GM04504 (cell line): ENCODE measurements at regions not wholly inside any gene's neighbourhood (a gene's known extent, or its start where the extent isn't known, plus 50 kb on each side); places are given as distances from the start of the nearest gene placed in this dataset.

ENCODE experiments used
- DNase-seq: peaks from one replicate; pipeline ENCODE4 v3.0.0-alpha.2; 2012; ENCODE audit warnings: low read depth

DNA sequence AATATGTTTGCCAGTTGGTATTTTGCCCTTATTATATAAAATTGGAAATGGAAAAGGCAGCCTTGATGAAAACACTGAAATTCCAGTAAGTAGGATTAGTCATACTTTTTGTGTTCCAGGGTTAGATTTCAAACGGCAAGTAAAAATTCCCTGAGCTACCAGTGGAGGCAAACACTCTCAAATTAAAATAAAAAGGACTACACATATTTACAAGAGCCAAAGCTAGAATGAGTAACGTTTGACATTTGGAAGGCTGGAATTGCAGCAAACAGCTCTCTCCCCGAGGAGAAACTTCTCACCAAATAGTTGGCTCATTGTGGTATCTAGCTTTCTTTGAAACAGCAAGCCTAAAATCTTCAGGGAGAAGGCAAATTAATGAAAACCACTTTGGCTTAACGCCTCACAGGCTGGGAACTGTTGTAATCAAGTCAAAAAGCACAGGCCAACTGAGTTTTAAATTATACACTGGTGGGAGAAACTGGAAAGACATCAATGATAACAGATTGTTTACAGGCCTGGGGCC lies 288.4 kb downstream of the SNX13 start:
- peak; percentile 86 for DNase-seq

DNA sequence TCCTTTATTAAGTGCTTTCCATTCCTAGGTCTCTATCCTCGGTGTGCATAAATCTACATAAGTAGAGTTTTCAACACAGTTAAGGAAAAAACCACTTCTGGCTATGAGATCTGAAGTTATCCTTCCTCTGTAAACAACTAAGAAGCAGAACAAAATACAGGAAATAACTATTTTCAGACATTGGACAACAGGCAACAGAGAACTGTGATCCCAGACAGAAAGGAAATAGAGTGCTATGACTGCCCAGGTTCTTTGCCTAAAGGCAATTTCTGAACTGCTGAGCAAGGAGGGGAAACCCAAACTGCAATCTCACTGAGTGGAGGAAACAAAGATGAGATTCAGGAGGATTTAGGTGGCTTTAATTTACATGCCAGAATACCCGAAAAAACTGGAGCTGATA lies 285.4 kb downstream of the SNX13 start:
- no peak for DNase-seq

DNA sequence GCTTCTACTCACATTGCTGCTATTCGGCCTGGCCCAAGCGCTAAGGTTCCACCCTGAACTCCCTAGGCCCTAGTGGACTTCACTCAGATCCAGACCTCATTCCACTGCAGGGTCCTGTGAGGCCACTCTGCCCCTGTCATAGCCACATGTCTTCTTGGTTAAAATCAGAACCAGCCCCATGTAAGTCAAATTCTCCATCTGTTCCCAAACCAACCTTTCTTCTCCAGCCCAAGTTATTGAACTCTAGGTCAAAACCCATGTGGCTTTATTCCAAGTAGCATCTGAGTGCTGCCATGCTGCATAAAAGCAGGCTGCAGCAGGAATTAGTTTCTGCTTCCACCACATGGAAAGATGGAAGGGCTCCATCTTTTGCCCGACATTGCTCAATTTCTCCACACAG lies 281.2 kb downstream of the SNX13 start:
- DNase-seq: no peak

DNA sequence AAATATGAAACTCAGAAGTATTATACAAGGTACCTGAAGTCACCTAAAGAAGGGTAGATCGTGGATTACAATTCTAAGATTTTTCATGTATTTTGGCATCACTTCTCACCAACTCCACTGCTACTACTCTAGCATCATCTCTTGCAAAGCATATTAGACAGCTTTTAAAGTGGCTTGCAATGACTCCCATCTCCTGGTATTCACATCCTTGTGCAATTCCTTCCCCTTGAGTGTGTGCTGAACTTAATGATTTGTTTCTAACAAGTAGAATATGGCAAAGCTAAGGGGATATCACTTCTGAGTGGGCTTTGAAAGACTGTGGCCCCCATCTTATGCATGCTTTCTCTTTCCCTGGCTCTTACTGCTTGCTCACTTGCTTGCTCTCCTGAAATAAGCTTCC lies 280.2 kb downstream of the SNX13 start:
- DNase-seq: no peak

GRCh38 chr7:17661982-17662585 lies 278.2 kb downstream of the SNX13 start:
- no peak for DNase-seq

DNA sequence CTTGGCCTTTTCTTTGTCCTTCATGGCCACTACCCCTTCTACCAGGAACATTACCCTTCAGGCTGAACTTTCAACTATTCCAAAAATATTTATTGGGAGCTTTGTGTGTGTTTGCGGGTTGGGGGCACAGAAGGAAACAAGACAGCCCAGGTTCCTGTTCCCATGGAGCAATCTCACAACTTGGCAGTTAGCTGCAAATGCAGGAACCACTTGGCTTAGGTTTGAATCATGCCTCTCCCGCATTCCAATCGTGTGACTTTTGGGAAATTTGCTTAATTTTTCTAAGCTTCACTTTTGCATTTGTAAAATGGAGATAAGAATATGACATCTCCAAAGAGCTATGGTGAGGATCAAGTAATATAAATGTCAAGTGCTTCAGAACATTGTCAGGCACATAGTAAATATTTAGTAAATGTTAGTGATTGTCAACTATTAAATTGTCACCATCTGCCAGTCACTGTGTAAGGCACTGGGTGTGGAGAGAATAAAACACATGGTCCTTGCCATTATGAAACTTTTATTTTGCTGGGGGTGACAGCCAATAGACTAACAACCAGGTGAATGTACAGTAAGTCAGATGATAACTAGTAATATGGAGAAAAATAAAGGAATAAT lies 277.1 kb downstream of the SNX13 start:
- peak; percentile 90 for DNase-seq

GRCh38 chr7:17665029-17665428 lies 275.3 kb downstream of the SNX13 start:
- no peak for DNase-seq

GRCh38 chr7:17668122-17668521 lies 272.2 kb downstream of the SNX13 start:
- DNase-seq: no peak

GRCh38 chr7:17669204-17669603 lies 271.1 kb downstream of the SNX13 start:
- DNase-seq: no peak

GRCh38 chr7:17671956-17672355 lies 268.3 kb downstream of the SNX13 start:
- no peak for DNase-seq

- no peak for DNase-seq
These were observed 267.5 kb downstream of the SNX13 start for GRCh38 chr7:17672783-17673182.

GRCh38 chr7:17674166-17674942 lies 265.9 kb downstream of the SNX13 start:
- DNase-seq: no peak

DNA sequence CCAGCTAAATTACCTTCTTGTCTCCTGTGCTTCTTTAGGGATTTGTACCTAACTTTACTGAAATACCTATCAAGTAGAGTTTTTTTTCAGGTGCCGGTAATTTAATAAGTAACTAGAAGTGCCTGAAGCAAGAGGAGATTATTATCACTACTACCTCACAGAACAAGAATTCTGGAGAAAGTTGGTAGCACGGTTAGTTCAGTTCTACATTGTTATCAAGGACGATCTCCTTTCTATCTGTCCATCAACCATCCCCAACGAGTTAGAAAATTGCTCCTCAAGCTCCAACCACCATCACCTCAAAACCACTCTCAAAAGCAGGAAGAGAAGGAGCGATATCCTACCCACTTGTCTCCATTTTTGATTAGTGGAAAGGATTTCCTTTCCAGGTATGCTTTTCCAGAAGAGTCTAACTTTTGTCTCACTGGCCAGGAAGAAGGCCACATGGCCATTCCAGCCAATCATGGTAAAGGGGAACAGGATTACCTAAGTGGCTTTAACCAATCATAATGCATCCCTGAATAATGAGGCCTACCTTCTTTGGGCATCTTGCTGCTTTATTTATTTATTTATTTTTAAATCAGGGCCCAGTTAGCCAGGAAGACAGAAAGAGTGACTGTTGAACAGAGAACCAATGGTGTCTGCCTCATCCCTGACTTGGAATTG lies 265.2 kb downstream of the SNX13 start:
- DNase-seq: no peak

- DNase-seq: no peak
These were observed 262.9 kb downstream of the SNX13 start for GRCh38 chr7:17677408-17677807.

DNA sequence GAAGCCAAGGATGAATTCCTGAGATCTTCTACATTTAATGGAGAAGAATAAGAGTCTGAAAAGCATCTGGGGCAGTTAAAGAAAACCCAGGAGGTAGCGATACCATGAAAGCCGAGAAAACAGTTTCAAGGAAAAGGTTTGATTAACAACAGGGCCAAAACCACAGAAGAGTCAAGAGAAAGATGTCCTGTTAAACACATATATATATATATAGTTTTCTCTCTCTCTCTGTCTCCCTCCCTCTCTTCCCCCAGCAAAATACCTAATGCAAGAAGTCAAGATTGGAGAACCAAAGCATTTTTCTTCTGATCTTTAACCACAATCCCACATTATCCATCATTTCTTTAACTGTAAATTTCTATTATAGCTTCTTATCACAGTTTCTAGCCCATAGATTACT lies 261.4 kb downstream of the SNX13 start:
- DNase-seq: no peak

DNA sequence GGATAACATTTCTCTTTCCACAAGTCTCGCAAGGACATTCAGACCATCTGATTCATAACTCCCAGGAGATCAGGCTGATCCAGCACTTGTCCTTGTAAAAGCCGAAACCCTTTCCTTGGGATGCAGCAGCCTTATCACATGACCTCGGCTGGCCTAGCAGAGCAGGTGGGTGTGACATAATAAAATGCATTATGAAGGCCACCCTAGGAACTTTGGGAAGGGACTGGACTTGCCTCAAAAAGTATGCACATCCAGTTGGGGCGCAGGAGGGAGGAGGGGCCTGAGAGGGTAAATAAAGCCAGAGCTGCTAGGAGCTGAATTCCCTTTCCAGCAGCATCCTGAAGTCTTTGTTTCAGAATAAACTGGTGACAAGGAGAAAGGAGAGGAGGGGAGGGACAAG lies 260.8 kb downstream of the SNX13 start:
- DNase-seq: no peak

DNA sequence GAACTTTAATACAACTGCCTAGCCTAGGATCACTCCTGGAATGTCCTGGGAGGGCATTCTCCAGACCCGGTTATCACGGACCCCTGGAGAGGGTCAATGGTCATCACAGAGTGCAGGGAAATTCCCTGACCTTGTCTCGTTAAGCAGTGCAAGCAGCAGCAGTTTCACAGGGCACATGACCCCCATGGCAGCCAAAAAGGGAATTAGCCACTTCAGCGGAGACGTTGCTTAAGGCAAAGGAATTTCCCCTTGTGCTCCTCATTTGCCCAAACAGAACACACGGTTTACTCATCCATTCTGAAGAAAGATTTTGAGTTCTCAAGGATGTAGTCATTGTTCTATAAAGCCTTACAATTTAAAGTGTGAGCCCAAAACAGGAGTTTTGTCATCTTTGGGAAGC lies 260.3 kb downstream of the SNX13 start:
- peak; percentile 85 for DNase-seq

- DNase-seq: no peak
These were observed 259.3 kb downstream of the SNX13 start for GRCh38 chr7:17680943-17681351.

DNA sequence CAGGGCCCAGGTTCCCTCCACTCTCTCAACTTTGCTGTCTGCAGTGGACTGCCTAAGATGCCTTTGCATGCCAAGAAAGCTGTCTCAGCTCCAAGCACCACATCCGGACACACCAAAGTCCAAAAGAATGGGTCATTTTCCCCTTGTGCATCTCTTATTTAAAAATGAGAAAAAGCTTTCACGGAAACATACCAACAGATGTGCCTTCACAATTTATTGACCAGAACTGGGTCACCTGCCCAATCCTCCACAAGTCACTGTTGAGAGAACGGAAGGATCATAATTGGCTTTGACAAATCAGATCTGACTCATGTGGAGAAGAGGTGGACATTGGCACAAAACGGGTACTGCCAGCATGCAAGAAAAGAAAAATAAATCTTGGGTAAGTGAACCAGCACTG lies 258.3 kb downstream of the SNX13 start:
- no peak for DNase-seq

DNA sequence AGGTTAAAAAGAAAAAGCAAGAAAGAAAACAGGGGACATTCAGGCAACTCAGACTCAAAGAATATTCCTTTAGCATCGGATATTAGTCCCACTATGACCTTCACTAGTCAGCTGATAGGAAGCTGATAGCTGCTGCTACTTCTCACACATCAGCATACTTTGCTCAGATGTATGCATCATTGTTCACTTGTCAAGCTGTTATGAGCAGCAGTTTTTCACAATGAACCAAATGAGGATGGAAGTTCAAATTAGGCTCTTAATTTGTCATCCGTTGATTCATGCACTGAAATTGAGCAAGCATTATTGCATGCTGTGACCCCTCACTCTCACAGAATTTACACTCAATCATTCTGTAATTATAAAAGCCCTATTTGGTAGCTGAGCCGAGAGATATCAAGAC lies 257.7 kb downstream of the SNX13 start:
- DNase-seq: no peak

GRCh38 chr7:17685141-17685540 lies 255.2 kb downstream of the SNX13 start:
- no peak for DNase-seq

DNA sequence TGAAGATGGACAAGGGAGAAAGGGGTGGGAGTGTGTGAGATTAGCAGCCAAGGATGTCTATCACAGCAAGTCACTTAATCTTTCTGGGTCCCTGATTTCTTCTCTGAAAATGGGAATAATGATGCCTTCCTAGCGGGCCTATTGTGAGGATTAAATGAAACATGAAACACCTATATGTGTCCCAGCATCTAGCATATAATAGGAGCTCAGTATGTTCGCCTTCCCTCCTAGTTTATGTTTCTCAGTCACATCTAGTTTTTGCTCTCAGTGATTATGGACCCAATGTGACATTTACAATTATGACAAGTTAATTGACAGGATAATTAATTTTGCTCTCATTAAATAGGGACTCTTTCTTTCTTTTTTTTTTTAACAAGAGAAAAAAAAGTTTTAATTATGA lies 252.9 kb downstream of the SNX13 start:
- no peak for DNase-seq
